HG03103 (cell line): ENCODE measurements at regions not wholly inside any gene's neighbourhood (a gene's known extent, or its start where the extent isn't known, plus 50 kb on each side); places are given as distances from the start of the nearest gene placed in this dataset.

ENCODE experiments used
- ATAC-seq: cut with Tn5 transposase; IDR thresholded peaks from one replicate; pipeline ENCODE4 v1.9.1; 2021; ENCODE audit warnings: low read depth; ENCODE audit not compliant: unreplicated experiment

- ATAC-seq: no peak
Measured at GRCh38 chr22:34297536-34298120, 377.4 kb upstream of the LARGE1 start.

- no peak for ATAC-seq
Measured at GRCh38 chr22:34299496-34299895, 379.2 kb upstream of the LARGE1 start.

GRCh38 chr22:34301569-34301968 is 381.3 kb upstream of the LARGE1 start:
- no peak for ATAC-seq

GRCh38 chr22:34303656-34304055 is 383.4 kb upstream of the LARGE1 start:
- no peak for ATAC-seq

GRCh38 chr22:34306361-34306760 is 386.1 kb upstream of the LARGE1 start:
- no peak for ATAC-seq

- no peak for ATAC-seq
Measured at GRCh38 chr22:34308101-34308500, 387.8 kb upstream of the LARGE1 start.

GRCh38 chr22:34319346-34319745 is 399.1 kb upstream of the LARGE1 start:
- ATAC-seq: no peak

GRCh38 chr22:34324763-34325162 is 404.5 kb upstream of the LARGE1 start:
- no peak for ATAC-seq

- no peak for ATAC-seq
Measured at GRCh38 chr22:34326901-34327300, 406.6 kb upstream of the LARGE1 start.

GRCh38 chr22:34330432-34330831 is 410.2 kb upstream of the LARGE1 start:
- ATAC-seq: no peak

GRCh38 chr22:34333285-34333684 is 413.0 kb upstream of the LARGE1 start:
- no peak for ATAC-seq

GRCh38 chr22:34334893-34335292 is 414.6 kb upstream of the LARGE1 start:
- ATAC-seq: no peak

- no peak for ATAC-seq
Measured at GRCh38 chr22:34344702-34345101, 424.4 kb upstream of the LARGE1 start.

- no peak for ATAC-seq
Measured at GRCh38 chr22:34354071-34354817, 434.0 kb upstream of the LARGE1 start.

- no peak for ATAC-seq
Measured at GRCh38 chr22:34356481-34356880, 436.2 kb upstream of the LARGE1 start.

GRCh38 chr22:34370711-34371110 is 450.4 kb upstream of the LARGE1 start:
- no peak for ATAC-seq

- ATAC-seq: no peak
Measured at GRCh38 chr22:34379825-34380224, 459.5 kb upstream of the LARGE1 start.

GRCh38 chr22:34380532-34380931 is 460.3 kb upstream of the LARGE1 start:
- no peak for ATAC-seq

GRCh38 chr22:34390400-34390799 is 470.1 kb upstream of the LARGE1 start:
- ATAC-seq: no peak

GRCh38 chr22:34395370-34395769 is 475.1 kb upstream of the LARGE1 start:
- ATAC-seq: no peak

- no peak for ATAC-seq
Measured at GRCh38 chr22:34403667-34404066, 483.4 kb upstream of the LARGE1 start.

- no peak for ATAC-seq
Measured at GRCh38 chr22:34410111-34410510, 489.8 kb upstream of the LARGE1 start.
